ENCODE measurements at regions not wholly inside any gene's neighbourhood (a gene's known extent, or its start where the extent isn't known, plus 50 kb on each side); places are given as distances from the start of the nearest gene placed in this dataset.

DNA sequence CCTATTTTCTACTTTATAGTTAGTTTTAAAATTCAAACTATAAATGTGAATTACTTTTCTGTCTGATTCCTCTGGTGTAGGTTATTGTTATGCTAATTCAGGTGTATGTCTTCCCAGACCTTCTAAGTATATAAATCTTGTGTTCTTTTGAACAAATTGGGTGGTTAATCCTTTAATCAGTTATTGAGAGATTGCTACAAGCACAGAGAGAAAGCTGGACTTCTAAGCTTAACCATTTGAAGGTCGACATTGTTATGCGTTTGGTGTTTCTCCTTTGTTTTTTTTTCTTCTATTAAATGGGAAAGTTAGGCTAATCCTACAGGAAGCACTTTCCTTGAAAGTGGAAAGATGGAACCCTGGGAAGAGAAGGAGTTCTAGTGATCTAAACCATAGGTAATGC is 592.6 kb downstream of the SLC4A3 start:
- no peak for TF ChIP-seq EZH2 (IDR thresholded peaks at IDR 0.05; ENCODE audit: insufficient read depth, poor library complexity, severe bottlenecking)
- TF ChIP-seq EZH2phosphoT487 (IDR thresholded peaks at IDR 0.05; ENCODE audit: insufficient read depth, low read depth) = no peak
